H1 (cell line): ENCODE measurements at regions not wholly inside any gene's neighbourhood (a gene's known extent, or its start where the extent isn't known, plus 50 kb on each side); places are given as distances from the start of the nearest gene placed in this dataset.

Source experiments
- CEBPB ChIP-seq: IDR thresholded peaks from 2 replicates; pipeline ENCODE4 v1.6.1; 2012; ENCODE audit warnings: low read depth, low read length
- TF ChIP-seq, protein P1 (sequence below): IDR thresholded peaks from 2 replicates; pipeline ENCODE4 v1.6.1; 2011; ENCODE audit warnings: low read length, improper control_type of control experiment

DNA sequence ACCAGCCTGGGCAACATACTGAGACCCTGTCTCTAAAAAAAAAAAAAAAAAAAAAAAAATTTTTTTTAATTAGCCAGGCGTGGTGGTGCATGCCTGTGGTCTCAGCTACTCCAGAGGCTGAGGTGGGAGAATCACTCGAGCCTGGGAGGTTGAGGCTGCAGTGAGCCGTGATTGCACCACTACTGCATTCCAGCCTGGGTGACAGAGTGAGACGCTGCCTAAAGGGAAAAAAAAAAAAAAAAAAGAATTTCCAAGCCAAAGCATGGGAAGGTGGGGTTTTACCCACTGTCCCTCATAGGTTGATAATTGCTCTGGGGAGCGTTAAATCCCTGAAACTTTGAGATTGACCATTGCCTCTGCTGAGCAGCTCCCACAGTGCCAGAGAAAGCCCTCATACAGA, 427.5 kb downstream of the BCOR start (continued):
- TF ChIP-seq, protein P1, sequence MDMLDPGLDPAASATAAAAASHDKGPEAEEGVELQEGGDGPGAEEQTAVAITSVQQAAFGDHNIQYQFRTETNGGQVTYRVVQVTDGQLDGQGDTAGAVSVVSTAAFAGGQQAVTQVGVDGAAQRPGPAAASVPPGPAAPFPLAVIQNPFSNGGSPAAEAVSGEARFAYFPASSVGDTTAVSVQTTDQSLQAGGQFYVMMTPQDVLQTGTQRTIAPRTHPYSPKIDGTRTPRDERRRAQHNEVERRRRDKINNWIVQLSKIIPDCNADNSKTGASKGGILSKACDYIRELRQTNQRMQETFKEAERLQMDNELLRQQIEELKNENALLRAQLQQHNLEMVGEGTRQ: no peak
- no peak for TF ChIP-seq CEBPB
